K562 (cell line): ENCODE measurements at regions not wholly inside any gene's neighbourhood (a gene's known extent, or its start where the extent isn't known, plus 50 kb on each side); places are given as distances from the start of the nearest gene placed in this dataset.

Experiments
- ATAC-seq: fragments of 200-7000 bp; cut with Tn5 transposase; 3 replicates; pipeline ENCODE4 v1.9.1; 2020; ENCODE audit warnings: moderate library complexity
- BruUV-seq: library from RNA; stranded (reverse); fragments of 400-500 nt; replicated peaks from 2 replicates; lab custom pipeline; 2021; lab: Mats Ljungman, UMichigan
- CTCF ChIA-PET: fragments of 300-600 bp; formaldehyde crosslinking; extraction: SDS; loops from one replicate; lab custom pipeline; 2021; ENCODE audit warnings: low intra/inter-chr PET ratio; lab: Yijun Ruan, JAX
- POLR2A ChIA-PET: fragments of 300-600, 350-650 bp; sonication (Branson Sonifier 250); formaldehyde crosslinking; extraction: SDS; loops from one replicate; lab custom pipeline; 2021; ENCODE audit warnings: antibody characterized with exemption, inconsistent platforms; lab: Yijun Ruan, JAX
- DNase-seq, 4 experiments: peaks; one replicate each; pipeline versions ENCODE4 v3.0.0 to v3.0.0-alpha.2; 2011 to 2018; ENCODE audit warnings: low spot score in 3 of 4, mixed read lengths in 3 of 4; ENCODE audit errors: extremely low read depth in 1 of 4
- FAIRE-seq: peaks from 2 replicates; lab custom pipeline; 2011; peaks lifted over from hg19 to GRCh38; lab: Jason Lieb, UNC
- H2AFZ ChIP-seq: 2 replicates; pipeline ENCODE4 v1.6.0; 2011; ENCODE audit warnings: low read depth, low read length, control low read depth, inconsistent platforms
- H3K27ac ChIP-seq: fragments of 200-600 bp; 3 replicates; pipeline ENCODE4 v1.8.0; 2011; ENCODE audit warnings: low read depth, mild to moderate bottlenecking, control low read depth, inconsistent platforms, low read length, moderate library complexity, mixed read lengths; ENCODE audit errors: extremely low read depth
- H3K27me3 ChIP-seq, 2 experiments: fragments of 300-600 bp in 1 of 2; 2 replicates in 1 of 2; 3 replicates in 1 of 2; pipeline versions ENCODE4 v1.6.0 to v1.8.0; 2011; ENCODE audit warnings: inconsistent platforms in 2 of 2, low read length in 2 of 2, mild to moderate bottlenecking in 1 of 2, mixed read lengths in 1 of 2, moderate library complexity in 1 of 2; ENCODE audit not compliant: control insufficient read depth in 2 of 2, insufficient read depth in 2 of 2
- H3K36me3 ChIP-seq: fragments of 300-600 bp; 3 replicates; pipeline ENCODE4 v1.8.0; 2011; ENCODE audit warnings: mild to moderate bottlenecking, low read length, inconsistent platforms; ENCODE audit not compliant: control insufficient read depth, insufficient read depth
- H3K4me1 ChIP-seq, 2 experiments: fragments of 200-600 bp in 1 of 2; replicated peaks in 1 of 2; 2 replicates in 1 of 2; 3 replicates in 1 of 2; pipeline versions ENCODE4 v1.5.1 to v1.8.0; 2011; ENCODE audit warnings: inconsistent platforms in 2 of 2, low read length in 2 of 2, mild to moderate bottlenecking in 1 of 2, mixed read lengths in 1 of 2, moderate library complexity in 1 of 2; ENCODE audit not compliant: control insufficient read depth in 2 of 2, insufficient read depth in 2 of 2
- H3K4me2 ChIP-seq: 2 replicates; pipeline ENCODE4 v1.6.1; 2011; ENCODE audit warnings: low read length, control low read depth, inconsistent platforms, mixed read lengths; ENCODE audit not compliant: insufficient read depth
- H3K4me3 ChIP-seq: fragments of 200-600 bp; sonication (generic), shearing (Covaris generic); 2 replicates; pipeline ENCODE4 v1.5.1; 2016; ENCODE audit warnings: control low read depth, inconsistent platforms
- H3K79me2 ChIP-seq: fragments of 200-600 bp; 3 replicates; pipeline ENCODE4 v1.8.0; 2011; ENCODE audit warnings: low read length, inconsistent platforms; ENCODE audit not compliant: control insufficient read depth, insufficient read depth
- H3K9ac ChIP-seq, 2 experiments: 2 replicates each; pipeline versions ENCODE4 v1.6.0 to v1.6.1; 2011; ENCODE audit warnings: low read depth in 2 of 2, low read length in 2 of 2, control low read depth in 1 of 2, inconsistent platforms in 1 of 2, mild to moderate bottlenecking in 1 of 2, mixed read lengths in 1 of 2; ENCODE audit not compliant: insufficient read depth in 1 of 2
- H3K9me1 ChIP-seq: one replicate; pipeline ENCODE4 v1.6.0; 2011; ENCODE audit warnings: inconsistent platforms, mild to moderate bottlenecking, low read length, moderate library complexity; ENCODE audit not compliant: control insufficient read depth, insufficient read depth
- H3K9me3 ChIP-seq: replicated peaks from 2 replicates; pipeline ENCODE4 v1.5.1; 2011; ENCODE audit warnings: low read depth, low read length, inconsistent platforms; ENCODE audit not compliant: control insufficient read depth, insufficient read depth
- H4K20me1 ChIP-seq: replicated peaks from 2 replicates; pipeline ENCODE4 v1.6.1; 2011; ENCODE audit warnings: low read length, inconsistent platforms, mixed read lengths; ENCODE audit not compliant: control insufficient read depth, insufficient read depth
- ADNP ChIP-seq: fragments of 200-800 bp; sonication (Bioruptor generic); IDR thresholded peaks from 2 replicates; pipeline ENCODE4 v1.6.1; 2016; ENCODE audit warnings: missing genetic modification characterization, missing compliant biosample characterization
- CBFA2T2 ChIP-seq: fragments of 450-650 bp; conservative IDR thresholded peaks from 2 replicates; pipeline ENCODE4 v1.6.1; 2017; ENCODE audit warnings: mild to moderate bottlenecking
- DLX4 ChIP-seq: fragments of 250-450 bp; sonication (Bioruptor Pico); IDR thresholded peaks from 2 replicates; pipeline ENCODE4 v1.6.1; 2021; ENCODE audit warnings: mild to moderate bottlenecking
- FOXK2 ChIP-seq, 2 experiments: fragments of 450-650 bp; IDR thresholded peaks in 1 of 2; conservative IDR thresholded peaks in 1 of 2; 2 replicates each; pipeline ENCODE4 v1.6.1; 2016; ENCODE audit warnings: low read depth in 2 of 2, mild to moderate bottlenecking in 1 of 2
- HIVEP1 ChIP-seq: fragments of 250-450 bp; sonication (Bioruptor Pico); IDR thresholded peaks from 2 replicates; pipeline ENCODE4 v1.4.0; 2020; ENCODE audit warnings: mild to moderate bottlenecking
- ILK ChIP-seq: fragments of 450-650 bp; IDR thresholded peaks from 2 replicates; pipeline ENCODE4 v1.6.1; 2016; ENCODE audit warnings: missing genetic modification characterization, low read depth, mild to moderate bottlenecking, missing compliant biosample characterization, moderate library complexity, borderline replicate concordance
- MCM7 ChIP-seq, 2 experiments: fragments of 450-650 bp; IDR thresholded peaks; 2 replicates each; pipeline ENCODE4 v1.6.1; 2016 to 2018
- MNT ChIP-seq, 2 experiments: fragments of 450-650 bp; conservative IDR thresholded peaks; 2 replicates each; pipeline ENCODE4 v1.6.1; 2017; ENCODE audit warnings: mild to moderate bottlenecking in 2 of 2, moderate library complexity in 2 of 2
- STAG1 ChIP-seq: sonication (generic); formaldehyde crosslinking; IDR thresholded peaks from 2 replicates; pipeline ENCODE4 v1.5.0; 2020; ENCODE audit warnings: missing genetic modification reagents, borderline replicate concordance
- TCF3 ChIP-seq: sonication (generic); formaldehyde crosslinking; IDR thresholded peaks from 2 replicates; pipeline ENCODE4 v1.4.0; 2020; ENCODE audit warnings: mild to moderate bottlenecking, missing genetic modification reagents
- ZFX ChIP-seq: sonication (generic); formaldehyde crosslinking; IDR thresholded peaks from 2 replicates; pipeline ENCODE4 v1.8.0; 2022; ENCODE audit warnings: mild to moderate bottlenecking, missing genetic modification reagents, moderate library complexity
- ZNF174 ChIP-seq: fragments of 250-450 bp; sonication (Bioruptor Pico); IDR thresholded peaks from 2 replicates; pipeline ENCODE4 v1.4.0; 2020; ENCODE audit warnings: mild to moderate bottlenecking
- ZNF589 ChIP-seq: fragments of 200-800 bp; sonication (Bioruptor generic); IDR thresholded peaks from 2 replicates; pipeline ENCODE4 v1.6.1; 2016; ENCODE audit warnings: low read depth, missing genetic modification characterization, missing compliant biosample characterization
- WGBS: fragments of 100-300 bp; shearing (Covaris generic); methylation state at CpG from one replicate; pipeline ENCODE4 v1.1.6; 2016; ENCODE audit warnings: low coverage, mixed read lengths; ENCODE audit not compliant: insufficient coverage; ENCODE audit errors: missing lambda C conversion rate; 5-methylcytosine and 5-hydroxymethylcytosine counted together
- in situ Hi-C: fragments of 300-500 bp; cut with MboI; formaldehyde crosslinking; loops from 4 replicates; pipeline ENCODE4 v1.15.0; 2018; ENCODE audit warnings: inconsistent platforms, mixed read lengths
- intact Hi-C: fragments of 100-400 bp; cut with micrococcal nuclease; formaldehyde crosslinking; loops from 2 replicates; pipeline ENCODE4 v1.14.2; 2022
- TF ChIP-seq, protein P1 (sequence below): fragments of 250-450 bp; sonication (Bioruptor Pico); IDR thresholded peaks from 2 replicates; pipeline ENCODE4 v1.8.0; 2022; ENCODE audit warnings: inconsistent platforms, mild to moderate bottlenecking, moderate library complexity, borderline replicate concordance
- TF ChIP-seq, protein P2 (sequence below): sonication (generic); IDR thresholded peaks from 2 replicates; pipeline ENCODE4 v1.6.1; 2016

GRCh38 chr11:13861411-13861810, 101.1 kb upstream of the SPON1 start:
- POLR2A ChIA-PET, result interaction anchor here (1.7 kb wide), 1 partner anchor 13 kb away, joined by 4 read pairs; no protein-coding TSS in a partner anchor
- no peak overlapping the region for H2AFZ ChIP-seq
- TF ChIP-seq TCF3 (CRISPR knock-in tag) (no peak), ZNF589 (CRISPR knock-in tag) (no peak), FOXK2 (conservative IDR thresholded peaks at IDR 0.05 in 1 of 2, IDR thresholded peaks at IDR 0.05 in 1 of 2; ENCODE audit: low read depth in 2 of 2) (no peak), HIVEP1 (CRISPR knock-in tag) (no peak), ILK (no peak), DLX4 (no peak), ZNF174 (CRISPR knock-in tag) (no peak), STAG1 (CRISPR knock-in tag) (no peak), MCM7 (IDR thresholded peaks at IDR 0.05) (no peak), MNT (conservative IDR thresholded peaks at IDR 0.05) (no peak), ADNP (tag) (no peak), CBFA2T2 (no peak), ZFX (CRISPR knock-in tag) (no peak)
- TF ChIP-seq, protein P1, sequence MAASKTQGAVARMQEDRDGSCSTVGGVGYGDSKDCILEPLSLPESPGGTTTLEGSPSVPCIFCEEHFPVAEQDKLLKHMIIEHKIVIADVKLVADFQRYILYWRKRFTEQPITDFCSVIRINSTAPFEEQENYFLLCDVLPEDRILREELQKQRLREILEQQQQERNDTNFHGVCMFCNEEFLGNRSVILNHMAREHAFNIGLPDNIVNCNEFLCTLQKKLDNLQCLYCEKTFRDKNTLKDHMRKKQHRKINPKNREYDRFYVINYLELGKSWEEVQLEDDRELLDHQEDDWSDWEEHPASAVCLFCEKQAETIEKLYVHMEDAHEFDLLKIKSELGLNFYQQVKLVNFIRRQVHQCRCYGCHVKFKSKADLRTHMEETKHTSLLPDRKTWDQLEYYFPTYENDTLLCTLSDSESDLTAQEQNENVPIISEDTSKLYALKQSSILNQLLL (CRISPR knock-in tag), result no peak
- TF ChIP-seq, protein P2, sequence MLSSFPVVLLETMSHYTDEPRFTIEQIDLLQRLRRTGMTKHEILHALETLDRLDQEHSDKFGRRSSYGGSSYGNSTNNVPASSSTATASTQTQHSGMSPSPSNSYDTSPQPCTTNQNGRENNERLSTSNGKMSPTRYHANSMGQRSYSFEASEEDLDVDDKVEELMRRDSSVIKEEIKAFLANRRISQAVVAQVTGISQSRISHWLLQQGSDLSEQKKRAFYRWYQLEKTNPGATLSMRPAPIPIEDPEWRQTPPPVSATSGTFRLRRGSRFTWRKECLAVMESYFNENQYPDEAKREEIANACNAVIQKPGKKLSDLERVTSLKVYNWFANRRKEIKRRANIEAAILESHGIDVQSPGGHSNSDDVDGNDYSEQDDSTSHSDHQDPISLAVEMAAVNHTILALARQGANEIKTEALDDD, result no peak
- TF ChIP-seq, all 486 proteins: peak for 0
- 4% methylated on average over 3 of the region's 3 CpGs for WGBS
- H3K27ac ChIP-seq, result no peak overlapping the region
- CTCF ChIA-PET, result no interaction called here
- no peaks in the 10 kb centered on the region for H3K4me1 ChIP-seq
- no peak overlapping the region for H3K9ac ChIP-seq
- H3K4me2 ChIP-seq, result no peak overlapping the region
- no peaks in the 10 kb centered on the region for H3K9me1 ChIP-seq
- H3K79me2 ChIP-seq, result no peaks in the 10 kb centered on the region
- no TSS peak for BruUV-seq
- no peak for FAIRE-seq
- H3K36me3 ChIP-seq, result no peaks in the 10 kb centered on the region
- ATAC-seq, result no peak
- intact Hi-C loops, result no loop called here
- H4K20me1 ChIP-seq, result no peaks in the 10 kb centered on the region
- no peak overlapping the region for H3K4me3 ChIP-seq
- H3K27me3 ChIP-seq, result no peaks in the 10 kb centered on the region
- DNase-seq, result no peak
- in situ Hi-C loops, result no loop called here
- H3K9me3 ChIP-seq, result no peaks in the 10 kb centered on the region
